Endodermal cell (in vitro differentiated cells): ENCODE measurements at regions not wholly inside any gene's neighbourhood (a gene's known extent, or its start where the extent isn't known, plus 50 kb on each side); places are given as distances from the start of the nearest gene placed in this dataset.

Source experiments
- DNase-seq: peaks from one replicate; pipeline ENCODE4 v3.0.0-alpha.2; 2017
- H3K27ac ChIP-seq: 2 replicates; pipeline ENCODE4 v1.5.1; 2013; ENCODE audit warnings: mild to moderate bottlenecking, low read depth, low read length, moderate library complexity
- H3K27me3 ChIP-seq: 2 replicates; pipeline ENCODE4 v1.6.1; 2013; ENCODE audit warnings: mild to moderate bottlenecking, low read length, moderate library complexity; ENCODE audit not compliant: insufficient read depth, control insufficient read depth, poor library complexity, severe bottlenecking
- H3K36me3 ChIP-seq: 2 replicates; pipeline ENCODE4 v1.7.0; 2013; ENCODE audit warnings: mild to moderate bottlenecking, low read length, moderate library complexity; ENCODE audit not compliant: control insufficient read depth, insufficient read depth
- H3K4me1 ChIP-seq: one replicate; pipeline ENCODE4 v1.7.0; 2013; ENCODE audit warnings: low read length; ENCODE audit not compliant: control insufficient read depth, insufficient read depth
- H3K4me3 ChIP-seq: 2 replicates; pipeline ENCODE4 v1.5.1; 2013; ENCODE audit warnings: mild to moderate bottlenecking, low read length, moderate library complexity
- H3K9ac ChIP-seq: 2 replicates; pipeline ENCODE4 v1.6.1; 2013; ENCODE audit warnings: mild to moderate bottlenecking, low read length, moderate library complexity; ENCODE audit not compliant: poor library complexity, severe bottlenecking; ENCODE audit errors: extremely low read depth
- H3K9me3 ChIP-seq: 2 replicates; pipeline ENCODE4 v1.6.1; 2013; ENCODE audit warnings: mild to moderate bottlenecking, low read length, moderate library complexity; ENCODE audit not compliant: control insufficient read depth
- H3K27ac Mint-ChIP-seq: 2 replicates; pipeline ENCODE4 v1.8.0; 2020; ENCODE audit warnings: mixed read lengths
- H3K27me3 Mint-ChIP-seq: 2 replicates; pipeline ENCODE4 v1.8.0; 2021; ENCODE audit warnings: mild to moderate bottlenecking, mixed read lengths; ENCODE audit not compliant: insufficient read depth
- H3K36me3 Mint-ChIP-seq: 2 replicates; pipeline ENCODE4 v1.8.0; 2020; ENCODE audit warnings: low read depth, mixed read lengths
- H3K4me1 Mint-ChIP-seq: 2 replicates; pipeline ENCODE4 v1.8.0; 2020; ENCODE audit warnings: mixed read lengths
- H3K4me3 Mint-ChIP-seq: 2 replicates; pipeline ENCODE4 v1.8.0; 2020; ENCODE audit warnings: mild to moderate bottlenecking, moderate library complexity, mixed read lengths
- H3K9me3 Mint-ChIP-seq: 2 replicates; pipeline ENCODE4 v1.8.0; 2020; ENCODE audit warnings: mild to moderate bottlenecking, mixed read lengths
- CTCF ChIP-seq: fragments of 200-600 bp; sonication (generic); conservative IDR thresholded peaks from 2 replicates; pipeline ENCODE4 v1.5.0; 2021; ENCODE audit warnings: antibody characterized with exemption, mild to moderate bottlenecking
- WGBS, 2 experiments: methylation state at CpG; one replicate each; pipeline versions ENCODE4 v1.1.5 to v1.1.7; 2013; ENCODE audit warnings: missing lambda C conversion rate in 2 of 2, mixed read lengths in 1 of 2; ENCODE audit not compliant: insufficient coverage in 1 of 2, insufficient read length in 1 of 2; 5-methylcytosine and 5-hydroxymethylcytosine counted together

GRCh38 chr9:99516657-99517049 is 294.6 kb downstream of the SEC61B start:
- H3K27ac Mint-ChIP-seq = no peak overlapping the region
- peaks cover 12% of the 10 kb centered on the region for H3K4me1 Mint-ChIP-seq

GRCh38 chr9:99523838-99524237 is 297.8 kb upstream of the NR4A3 start:
- Mint-ChIP-seq H3K4me1 (no peaks in the 10 kb centered on the region), H3K36me3 (no peaks in the 10 kb centered on the region)
- 83 to 97% methylated on average over 1 of the region's 1 CpG for WGBS, 2 experiments

More at GRCh38 chr9:99516657-99517049, 294.6 kb downstream of the SEC61B start:
- Histone ChIP-seq H3K9me3 (no peaks in the 10 kb centered on the region), H3K27ac (no peak overlapping the region), H3K36me3 (no peaks in the 10 kb centered on the region), H3K9ac (no peak overlapping the region), H3K4me1 (peaks cover 2% of the 10 kb centered on the region), H3K27me3 (no peaks in the 10 kb centered on the region), H3K4me3 (no peak overlapping the region)
- no peak for DNase-seq
- 94 to 100% methylated on average over 1 of the region's 1 CpG for WGBS, 2 experiments
- no peak for TF ChIP-seq CTCF
- no peaks in the 10 kb centered on the region for H3K9me3 Mint-ChIP-seq
- no peaks in the 10 kb centered on the region for H3K36me3 Mint-ChIP-seq
- H3K27me3 Mint-ChIP-seq = peaks cover 1% of the 10 kb centered on the region
- no peak overlapping the region for H3K4me3 Mint-ChIP-seq

GRCh38 chr9:99531313-99531712 is 290.4 kb upstream of the NR4A3 start:
- Mint-ChIP-seq H3K4me3 (no peak overlapping the region), H3K4me1 (no peaks in the 10 kb centered on the region), H3K36me3 (no peaks in the 10 kb centered on the region), H3K27ac (no peak overlapping the region), H3K9me3 (peaks cover 6% of the 10 kb centered on the region), H3K27me3 (no peaks in the 10 kb centered on the region)
- Histone ChIP-seq H3K4me3 (no peak overlapping the region), H3K9me3 (peaks cover 5% of the 10 kb centered on the region), H3K4me1 (no peaks in the 10 kb centered on the region), H3K27ac (peak overlapping the region; percentile 3), H3K9ac (no peak overlapping the region), H3K27me3 (no peaks in the 10 kb centered on the region), H3K36me3 (no peaks in the 10 kb centered on the region)
- 89 to 92% methylated on average over 3 to 5 of the region's 5 CpGs for whole genome bisulfite sequencing, 2 experiments
- TF ChIP-seq CTCF = no peak
- DNase-seq = no peak

More at GRCh38 chr9:99523838-99524237, 297.8 kb upstream of the NR4A3 start:
- no peaks in the 10 kb centered on the region for H3K27me3 ChIP-seq
- H3K27me3 Mint-ChIP-seq = peaks cover 5% of the 10 kb centered on the region
- no peak overlapping the region for H3K4me3 ChIP-seq
- H3K4me3 Mint-ChIP-seq = no peak overlapping the region
- DNase-seq = no peak
- no peaks in the 10 kb centered on the region for H3K9me3 Mint-ChIP-seq
- no peak overlapping the region for H3K9ac ChIP-seq
- no peak overlapping the region for H3K27ac ChIP-seq
- H3K27ac Mint-ChIP-seq = no peak overlapping the region
- H3K4me1 ChIP-seq = no peaks in the 10 kb centered on the region
- H3K36me3 ChIP-seq = no peaks in the 10 kb centered on the region
- H3K9me3 ChIP-seq = no peaks in the 10 kb centered on the region
- TF ChIP-seq CTCF = no peak
